HEK293 (cell line): ENCODE measurements at regions not wholly inside any gene's neighbourhood (a gene's known extent, or its start where the extent isn't known, plus 50 kb on each side); places are given as distances from the start of the nearest gene placed in this dataset.

Experiments used
- CTCF ChIA-PET: fragments of 350-600 bp; formaldehyde crosslinking; extraction: SDS; loops from one replicate; lab custom pipeline; 2021; ENCODE audit warnings: antibody characterized with exemption; lab: Yijun Ruan, JAX
- POLR2A ChIA-PET: fragments of 300-600 bp; formaldehyde crosslinking; extraction: SDS; loops from one replicate; lab custom pipeline; 2020; ENCODE audit warnings: antibody characterized with exemption, inconsistent platforms; lab: Yijun Ruan, JAX
- H3K27ac ChIP-seq: fragments of 200-500 bp; sonication (Bioruptor generic); 2 replicates; pipeline ENCODE4 v1.5.1; 2014; ENCODE audit warnings: low read depth, low read length, control low read depth, inconsistent platforms; ENCODE audit errors: extremely low read depth
- H3K36me3 ChIP-seq, 2 experiments: fragments of 200-500 bp in 1 of 2; sonication (Bioruptor generic) in 1 of 2; 1 replicate in 1 of 2; 2 replicates in 1 of 2; pipeline ENCODE4 v1.5.1; 2014 to 2017; ENCODE audit warnings: inconsistent platforms in 2 of 2, low read length in 2 of 2; ENCODE audit not compliant: control insufficient read depth in 2 of 2, insufficient read depth in 1 of 2
- H3K4me1 ChIP-seq: fragments of 200-500 bp; sonication (Bioruptor generic); 2 replicates; pipeline ENCODE4 v1.5.1; 2014; ENCODE audit warnings: mild to moderate bottlenecking, low read length, inconsistent platforms; ENCODE audit not compliant: control insufficient read depth, insufficient read depth
- H3K4me3 ChIP-seq: 2 replicates; pipeline ENCODE4 v1.5.1; 2011; ENCODE audit warnings: low read depth, mild to moderate bottlenecking, control low read depth, low read length, moderate library complexity
- H3K9me3 ChIP-seq: fragments of 200-500 bp; sonication (Bioruptor generic); 2 replicates; pipeline ENCODE4 v1.5.1; 2014; ENCODE audit warnings: low read depth, low read length, inconsistent platforms; ENCODE audit not compliant: control insufficient read depth, insufficient read depth
- KLF16 ChIP-seq: fragments of 450-650 bp; formaldehyde crosslinking; IDR thresholded peaks from 2 replicates; pipeline ENCODE4 v1.5.1; 2017; ENCODE audit warnings: missing biosample characterization, missing genetic modification characterization
- PRDM1 ChIP-seq: fragments of 450-650 bp; formaldehyde crosslinking; IDR thresholded peaks from 2 replicates; pipeline ENCODE4; 2016; ENCODE audit warnings: missing biosample characterization, missing genetic modification characterization
- SP2 ChIP-seq: fragments of 450-650 bp; formaldehyde crosslinking; IDR thresholded peaks from 2 replicates; pipeline ENCODE4 v1.5.1; 2016; ENCODE audit warnings: missing biosample characterization, missing genetic modification characterization
- TSHZ1 ChIP-seq: fragments of 450-650 bp; formaldehyde crosslinking; IDR thresholded peaks from 2 replicates; pipeline ENCODE4 v1.5.1; 2016; ENCODE audit warnings: missing biosample characterization, missing genetic modification characterization, borderline replicate concordance
- ZBTB44 ChIP-seq: fragments of 450-650 bp; IDR thresholded peaks from 2 replicates; pipeline ENCODE4 v1.5.1; 2018; ENCODE audit warnings: missing biosample characterization, mild to moderate bottlenecking, missing genetic modification characterization
- ZFHX2 ChIP-seq: fragments of 450-650 bp; formaldehyde crosslinking; conservative IDR thresholded peaks from 2 replicates; pipeline ENCODE4 v1.5.1; 2016; ENCODE audit warnings: missing biosample characterization, missing genetic modification characterization
- ZNF157 ChIP-seq: fragments of 450-650 bp; formaldehyde crosslinking; IDR thresholded peaks from 2 replicates; pipeline ENCODE4 v1.5.1; 2016; ENCODE audit warnings: missing biosample characterization, missing genetic modification characterization
- ZNF175 ChIP-seq: fragments of 450-650 bp; formaldehyde crosslinking; IDR thresholded peaks from 2 replicates; pipeline ENCODE4 v1.5.1; 2016; ENCODE audit warnings: missing biosample characterization, missing genetic modification characterization
- ZNF23 ChIP-seq: fragments of 450-650 bp; formaldehyde crosslinking; IDR thresholded peaks from 2 replicates; pipeline ENCODE4 v1.5.1; 2016; ENCODE audit warnings: missing biosample characterization, missing genetic modification characterization, borderline replicate concordance
- ZNF423 ChIP-seq: fragments of 450-650 bp; formaldehyde crosslinking; IDR thresholded peaks from 2 replicates; pipeline ENCODE4 v1.5.1; 2016; ENCODE audit warnings: missing biosample characterization, missing genetic modification characterization
- ZNF426 ChIP-seq: fragments of 450-650 bp; formaldehyde crosslinking; IDR thresholded peaks from 2 replicates; pipeline ENCODE4 v1.5.1; 2017; ENCODE audit warnings: missing biosample characterization, missing genetic modification characterization, mild to moderate bottlenecking, inconsistent platforms, moderate library complexity
- ZNF555 ChIP-seq: fragments of 450-650 bp; formaldehyde crosslinking; conservative IDR thresholded peaks from 2 replicates; pipeline ENCODE4 v1.5.1; 2017; ENCODE audit warnings: missing biosample characterization, mild to moderate bottlenecking, missing genetic modification characterization, inconsistent platforms
- ZNF561 ChIP-seq: fragments of 450-650 bp; IDR thresholded peaks from 2 replicates; pipeline ENCODE4 v1.5.1; 2018; ENCODE audit warnings: missing biosample characterization, missing genetic modification characterization, borderline replicate concordance
- ZNF76 ChIP-seq: fragments of 450-650 bp; formaldehyde crosslinking; IDR thresholded peaks from 2 replicates; pipeline ENCODE4; 2016; ENCODE audit warnings: low read depth, missing biosample characterization, missing genetic modification characterization, borderline replicate concordance
- TF ChIP-seq, protein P1 (sequence below): fragments of 450-650 bp; formaldehyde crosslinking; IDR thresholded peaks from 2 replicates; pipeline ENCODE4 v1.5.1; 2017; ENCODE audit warnings: missing biosample characterization, missing genetic modification characterization
- TF ChIP-seq, protein P2 (sequence below): IDR thresholded peaks from 2 replicates; pipeline ENCODE4 v1.6.1; 2011; ENCODE audit warnings: mild to moderate bottlenecking, low read depth, low read length, borderline replicate concordance

DNA sequence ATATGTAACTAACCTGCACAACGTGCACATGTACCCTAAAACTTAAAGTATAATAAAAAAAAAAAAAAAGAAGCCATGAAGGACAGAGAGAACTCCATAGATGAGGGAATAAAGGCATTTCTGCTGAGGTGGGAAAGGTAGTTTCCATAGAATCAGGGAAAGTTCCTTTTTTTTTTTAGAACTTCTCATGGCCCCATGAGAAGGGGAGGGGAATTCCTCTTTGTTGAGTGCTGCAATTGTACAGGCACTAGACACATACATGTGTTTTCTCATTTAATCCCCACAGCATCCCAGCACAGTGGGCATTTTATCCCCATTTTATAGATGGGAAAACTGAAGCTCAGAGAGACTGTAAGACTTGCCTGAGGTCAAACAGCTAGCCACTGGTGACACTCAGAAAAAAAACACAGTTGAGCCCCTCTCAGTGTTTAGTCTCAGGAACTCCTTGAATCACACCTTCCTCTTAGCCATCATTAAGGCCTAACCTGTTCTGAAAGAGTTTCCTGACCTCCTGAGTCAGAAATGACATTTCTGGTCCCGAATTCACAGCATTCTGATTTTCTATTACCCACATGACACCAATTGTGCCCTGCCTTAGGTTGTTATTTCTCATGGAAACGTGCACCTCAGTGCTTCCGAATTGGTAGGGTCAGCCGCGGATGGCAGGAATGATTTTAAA lies 189.3 kb upstream of the G2E3 start:
- Histone ChIP-seq H3K9me3 (no peaks in the 10 kb centered on the region), H3K4me1 (no peaks in the 10 kb centered on the region), H3K36me3 (no peaks in the 10 kb centered on the region), H3K27ac (no peak overlapping the region), H3K4me3 (no peak overlapping the region)
- CTCF ChIA-PET = no interaction called here
- POLR2A ChIA-PET = no interaction called here
- TF ChIP-seq PRDM1 (tag by site-specific recombination) (no peak), ZNF555 (no peak), ZNF76 (no peak), ZNF423 (tag by site-specific recombination) (no peak)

- ChIA-PET CTCF (interaction anchor here (0.6 to 1.0 kb wide), 2 partner anchors 70 to 143 kb away, joined by 3 read pairs; no protein-coding TSS in a partner anchor), POLR2A (no interaction called here)
- H3K9me3 ChIP-seq = no peaks in the 10 kb centered on the region
- TF ChIP-seq ZNF157 (no peak), ZNF175 (no peak), PRDM1 (tag by site-specific recombination) (no peak), ZFHX2 (tag by site-specific recombination) (no peak), SP2 (tag by site-specific recombination) (no peak), ZNF23 (tag by site-specific recombination) (no peak), ZNF426 (tag by site-specific recombination) (no peak), ZNF561 (tag by site-specific recombination) (no peak), ZBTB44 (no peak), KLF16 (no peak), TSHZ1 (no peak)
- TF ChIP-seq, protein P1, sequence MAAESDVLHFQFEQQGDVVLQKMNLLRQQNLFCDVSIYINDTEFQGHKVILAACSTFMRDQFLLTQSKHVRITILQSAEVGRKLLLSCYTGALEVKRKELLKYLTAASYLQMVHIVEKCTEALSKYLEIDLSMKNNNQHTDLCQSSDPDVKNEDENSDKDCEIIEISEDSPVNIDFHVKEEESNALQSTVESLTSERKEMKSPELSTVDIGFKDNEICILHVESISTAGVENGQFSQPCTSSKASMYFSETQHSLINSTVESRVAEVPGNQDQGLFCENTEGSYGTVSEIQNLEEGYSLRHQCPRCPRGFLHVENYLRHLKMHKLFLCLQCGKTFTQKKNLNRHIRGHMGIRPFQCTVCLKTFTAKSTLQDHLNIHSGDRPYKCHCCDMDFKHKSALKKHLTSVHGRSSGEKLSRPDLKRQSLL (tag by site-specific recombination) = no peak
- TF ChIP-seq, protein P2, sequence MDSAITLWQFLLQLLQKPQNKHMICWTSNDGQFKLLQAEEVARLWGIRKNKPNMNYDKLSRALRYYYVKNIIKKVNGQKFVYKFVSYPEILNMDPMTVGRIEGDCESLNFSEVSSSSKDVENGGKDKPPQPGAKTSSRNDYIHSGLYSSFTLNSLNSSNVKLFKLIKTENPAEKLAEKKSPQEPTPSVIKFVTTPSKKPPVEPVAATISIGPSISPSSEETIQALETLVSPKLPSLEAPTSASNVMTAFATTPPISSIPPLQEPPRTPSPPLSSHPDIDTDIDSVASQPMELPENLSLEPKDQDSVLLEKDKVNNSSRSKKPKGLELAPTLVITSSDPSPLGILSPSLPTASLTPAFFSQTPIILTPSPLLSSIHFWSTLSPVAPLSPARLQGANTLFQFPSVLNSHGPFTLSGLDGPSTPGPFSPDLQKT = no peak
- H3K4me3 ChIP-seq = no peak overlapping the region
- no peaks in the 10 kb centered on the region for H3K4me1 ChIP-seq
- H3K36me3 ChIP-seq = no peaks in the 10 kb centered on the region
- H3K27ac ChIP-seq = no peak overlapping the region
Observed at GRCh38 chr14:30373053-30373452, 185.9 kb upstream of the G2E3 start.
